H1 (cell line): ENCODE measurements at regions not wholly inside any gene's neighbourhood (a gene's known extent, or its start where the extent isn't known, plus 50 kb on each side); places are given as distances from the start of the nearest gene placed in this dataset.

Experiments used
- CTCF ChIA-PET: fragments of 300-600 bp; sonication (Branson Sonifier 250); formaldehyde crosslinking; loops from one replicate; lab custom pipeline; 2021; ENCODE audit not compliant: partially characterized antibody; lab: Charles Lee
- POLR2A ChIA-PET: fragments of 300-600 bp; sonication (Branson Sonifier 250); formaldehyde crosslinking; loops from one replicate; lab custom pipeline; 2021; ENCODE audit warnings: inconsistent platforms; ENCODE audit not compliant: partially characterized antibody; lab: Charles Lee
- DNase-seq, 2 experiments: peaks; one replicate each; pipeline versions ENCODE4 v3.0.0 to v3.0.0-alpha.2; 2010 to 2022; ENCODE audit warnings: low spot score in 2 of 2, low read depth in 1 of 2, mixed read lengths in 1 of 2
- FAIRE-seq: peaks from 2 replicates; lab custom pipeline; 2011; peaks lifted over from hg19 to GRCh38; lab: Jason Lieb, UNC
- H2AFZ ChIP-seq: 2 replicates; pipeline ENCODE4 v1.8.1; 2012; ENCODE audit warnings: low read length, inconsistent platforms
- H2AK5ac ChIP-seq: 2 replicates; pipeline ENCODE4 v1.6.1; 2013; ENCODE audit warnings: low read depth, low read length
- H2BK120ac ChIP-seq: replicated peaks from 2 replicates; pipeline ENCODE3; 2013; ENCODE audit warnings: low read depth, low read length, inconsistent platforms
- H2BK12ac ChIP-seq: 2 replicates; pipeline ENCODE4 v1.6.1; 2013; ENCODE audit warnings: low read depth, low read length
- H2BK15ac ChIP-seq: 2 replicates; pipeline ENCODE4 v1.6.1; 2013; ENCODE audit warnings: low read length
- H2BK20ac ChIP-seq: 2 replicates; pipeline ENCODE4 v1.6.1; 2013; ENCODE audit warnings: low read length
- H2BK5ac ChIP-seq: 2 replicates; pipeline ENCODE4 v1.6.1; 2013; ENCODE audit warnings: low read depth, low read length
- H3K14ac ChIP-seq: 2 replicates; pipeline ENCODE4 v1.6.1; 2013; ENCODE audit warnings: inconsistent platforms; ENCODE audit not compliant: insufficient read length
- H3K18ac ChIP-seq: 2 replicates; pipeline ENCODE4 v1.6.1; 2013; ENCODE audit warnings: low read length; ENCODE audit errors: extremely low read depth
- H3K23ac ChIP-seq: 2 replicates; pipeline ENCODE4 v1.6.1; 2013; ENCODE audit warnings: inconsistent platforms; ENCODE audit not compliant: insufficient read length
- H3K23me2 ChIP-seq: 2 replicates; pipeline ENCODE4 v1.6.1; 2013; ENCODE audit warnings: low read depth, low read length
- H3K27ac ChIP-seq: 2 replicates; pipeline ENCODE4 v1.6.1; 2011; ENCODE audit warnings: low read depth, low read length, inconsistent platforms
- H3K27me3 ChIP-seq, 4 experiments: replicated peaks in 1 of 4; 1 replicate in 1 of 4; 2 replicates in 3 of 4; pipeline versions ENCODE4 v1.6.1 to v1.8.1; 2011 to 2013; ENCODE audit warnings: low read length in 3 of 4, mild to moderate bottlenecking in 3 of 4, inconsistent platforms in 2 of 4, mixed read lengths in 2 of 4, moderate library complexity in 1 of 4; ENCODE audit not compliant: control insufficient read depth in 3 of 4, insufficient read depth in 3 of 4; ENCODE audit errors: extremely low read depth in 1 of 4
- H3K36me3 ChIP-seq, 4 experiments: 2 replicates each; pipeline versions ENCODE4 v1.6.1 to v1.8.1; 2011 to 2013; ENCODE audit warnings: mild to moderate bottlenecking in 4 of 4, low read length in 3 of 4, moderate library complexity in 2 of 4, control low read depth in 1 of 4, inconsistent platforms in 1 of 4; ENCODE audit not compliant: insufficient read depth in 4 of 4, control insufficient read depth in 2 of 4
- H3K4ac ChIP-seq: replicated peaks from 2 replicates; pipeline ENCODE3; 2013; ENCODE audit warnings: low read length, low read depth, mixed read lengths, inconsistent platforms; ENCODE audit not compliant: insufficient read length
- H3K4me1 ChIP-seq, 4 experiments: replicated peaks in 1 of 4; 1 replicate in 1 of 4; 2 replicates in 3 of 4; pipeline versions ENCODE4 v1.6.1 to v1.8.1; 2011 to 2013; ENCODE audit warnings: low read length in 3 of 4, inconsistent platforms in 2 of 4, mixed read lengths in 1 of 4; ENCODE audit not compliant: insufficient read depth in 4 of 4, control insufficient read depth in 3 of 4
- H3K4me2 ChIP-seq, 2 experiments: 2 replicates each; pipeline versions ENCODE4 v1.6.1 to v1.8.1; 2011 to 2013; ENCODE audit warnings: low read depth in 2 of 2, low read length in 2 of 2, control low read depth in 1 of 2, inconsistent platforms in 1 of 2, mild to moderate bottlenecking in 1 of 2; ENCODE audit not compliant: insufficient read depth in 1 of 2
- H3K4me3 ChIP-seq, 4 experiments: fragments of 200-600, 300-600 bp in 1 of 4; sonication (generic), shearing (Covaris generic), sonication (Bioruptor Twin) in 1 of 4; 2 replicates each; pipeline versions ENCODE4 v1.5.1 to v1.8.1; 2011 to 2016; ENCODE audit warnings: low read length in 4 of 4, low read depth in 3 of 4, control low read depth in 2 of 4, inconsistent platforms in 2 of 4, mild to moderate bottlenecking in 2 of 4, mixed read lengths in 1 of 4, moderate library complexity in 1 of 4; ENCODE audit not compliant: insufficient read depth in 2 of 4; ENCODE audit errors: extremely low read depth in 1 of 4
- H3K56ac ChIP-seq: replicated peaks from 2 replicates; pipeline ENCODE3; 2013; ENCODE audit warnings: low read depth, mild to moderate bottlenecking, mixed read lengths, low read length, inconsistent platforms; ENCODE audit not compliant: insufficient read length
- H3K79me1 ChIP-seq: 2 replicates; pipeline ENCODE4 v1.6.1; 2013; ENCODE audit warnings: low read depth, low read length, control low read depth
- H3K79me2 ChIP-seq, 2 experiments: 2 replicates each; pipeline versions ENCODE4 v1.6.1 to v1.8.1; 2012 to 2013; ENCODE audit warnings: low read length in 2 of 2, mild to moderate bottlenecking in 2 of 2, inconsistent platforms in 1 of 2; ENCODE audit not compliant: insufficient read depth in 2 of 2, control insufficient read depth in 1 of 2
- H3K9ac ChIP-seq, 4 experiments: replicated peaks in 1 of 4; 1 replicate in 1 of 4; 2 replicates in 3 of 4; pipeline versions ENCODE4 v1.6.1 to v1.8.1; 2011 to 2013; ENCODE audit warnings: low read depth in 3 of 4, low read length in 3 of 4, control low read depth in 2 of 4, mild to moderate bottlenecking in 2 of 4, moderate library complexity in 2 of 4, inconsistent platforms in 1 of 4; ENCODE audit errors: extremely low read depth in 1 of 4
- H3K9me3 ChIP-seq, 2 experiments: 2 replicates each; pipeline versions ENCODE4 v1.6.1 to v1.8.1; 2012 to 2013; ENCODE audit warnings: mild to moderate bottlenecking in 2 of 2, moderate library complexity in 2 of 2, control low read depth in 1 of 2, inconsistent platforms in 1 of 2, low read depth in 1 of 2, low read length in 1 of 2, mixed read lengths in 1 of 2; ENCODE audit not compliant: insufficient read depth in 2 of 2
- H4K20me1 ChIP-seq, 2 experiments: replicated peaks in 1 of 2; 2 replicates each; pipeline versions ENCODE3 to v1.8.1; 2011 to 2013; ENCODE audit warnings: inconsistent platforms in 2 of 2, low read length in 2 of 2, mild to moderate bottlenecking in 1 of 2; ENCODE audit not compliant: insufficient read depth in 2 of 2, control insufficient read depth in 1 of 2
- H4K5ac ChIP-seq: 2 replicates; pipeline ENCODE4 v1.6.1; 2013; ENCODE audit warnings: low read length, low read depth, mixed read lengths, inconsistent platforms; ENCODE audit not compliant: insufficient read length
- H4K8ac ChIP-seq: 2 replicates; pipeline ENCODE4 v1.8.0; 2013; ENCODE audit warnings: mild to moderate bottlenecking, moderate library complexity, low read length, inconsistent platforms; ENCODE audit not compliant: insufficient read depth; ENCODE audit errors: extremely low read depth
- H4K91ac ChIP-seq: replicated peaks from 2 replicates; pipeline ENCODE3; 2013; ENCODE audit warnings: low read length, mixed read lengths, inconsistent platforms; ENCODE audit not compliant: insufficient read length
- CHD2 ChIP-seq: IDR thresholded peaks from 2 replicates; pipeline ENCODE4 v1.6.1; 2012; ENCODE audit warnings: low read length, improper control_type of control experiment
- CTBP2 ChIP-seq: IDR thresholded peaks from 2 replicates; pipeline ENCODE4 v1.7.0; 2011; ENCODE audit warnings: borderline replicate concordance, mild to moderate bottlenecking, moderate library complexity, mixed read lengths, low read length; ENCODE audit not compliant: insufficient read depth, insufficient read length
- EZH2 ChIP-seq: fragments of 200-600 bp; sonication (generic); IDR thresholded peaks from 2 replicates; pipeline ENCODE4 v1.7.1; 2012; ENCODE audit warnings: low read depth, mild to moderate bottlenecking, moderate library complexity, low read length, inconsistent platforms; ENCODE audit not compliant: severe bottlenecking
- SP1 ChIP-seq: IDR thresholded peaks from 2 replicates; pipeline ENCODE4 v1.6.1; 2011; ENCODE audit warnings: low read depth, low read length
- WGBS, 2 experiments: shearing (Covaris generic) in 1 of 2; methylation state at CpG; one replicate each; pipeline versions ENCODE4 v1.1.6 to v1.1.7; 2013 to 2015; ENCODE audit warnings: low lambda C conversion rate in 2 of 2, mixed read lengths in 2 of 2, inconsistent platforms in 1 of 2, low coverage in 1 of 2, missing lambda C conversion rate in 1 of 2; ENCODE audit not compliant: insufficient replicate concordance in 2 of 2, insufficient coverage in 1 of 2, insufficient read length in 1 of 2; ENCODE audit errors: extremely low coverage in 1 of 2, missing lambda C conversion rate in 1 of 2; 5-methylcytosine and 5-hydroxymethylcytosine counted together

DNA sequence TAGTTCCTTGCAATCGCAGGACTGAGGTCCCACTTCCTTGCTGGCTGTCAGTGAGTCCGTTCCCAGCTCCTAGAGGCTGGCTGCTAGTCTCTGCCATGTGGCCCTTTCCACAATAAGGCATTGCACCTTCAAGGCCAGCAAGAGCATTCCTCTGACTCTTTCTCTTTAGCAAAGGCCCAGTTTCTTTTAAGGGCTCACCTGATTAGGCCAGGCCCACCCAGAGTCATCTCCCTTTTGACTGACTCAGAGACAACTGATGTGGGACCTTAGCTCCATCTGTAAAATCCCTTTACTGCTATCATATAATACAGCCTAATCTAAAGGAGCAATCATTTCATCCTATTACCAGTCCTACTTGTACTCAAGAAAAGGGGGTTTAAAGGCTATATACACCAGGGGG, 278.2 kb downstream of the SLC4A3 start:
- H2BK5ac ChIP-seq, result no peak overlapping the region
- no peak overlapping the region for H2BK120ac ChIP-seq
- peaks cover 0 to 6% (median 3%) of the 10 kb centered on the region in 4 experiments; a peak in 2 of 7 replicates for H3K4me1 ChIP-seq
- no peak overlapping the region for H3K4me2 ChIP-seq
- no peak overlapping the region for H4K5ac ChIP-seq
- H2AK5ac ChIP-seq, result no peak overlapping the region
- 86% methylated on average over 2 of the region's 2 CpGs; no CpG with 5 or more reads in 1 of the 2 experiments for WGBS, 2 experiments
- H3K27me3 ChIP-seq, result no peaks in the 10 kb centered on the region
- H4K20me1 ChIP-seq, result no peaks in the 10 kb centered on the region
- POLR2A ChIA-PET, result no interaction called here
- CTCF ChIA-PET, result interaction anchor here (2.3 kb wide), 1 partner anchor 19 kb away, joined by 6 read pairs; no protein-coding TSS in a partner anchor
- H3K14ac ChIP-seq, result no peak overlapping the region
- no peaks in the 10 kb centered on the region for H3K79me1 ChIP-seq
- H3K79me2 ChIP-seq, result no peaks in the 10 kb centered on the region
- no peaks in the 10 kb centered on the region for H3K9me3 ChIP-seq
- H3K27ac ChIP-seq, result no peak overlapping the region
- H3K18ac ChIP-seq, result no peak overlapping the region
- no peak overlapping the region for H2BK20ac ChIP-seq
- no peak overlapping the region for H2AFZ ChIP-seq
- no peak for FAIRE-seq
- no peak overlapping the region for H3K9ac ChIP-seq
- H4K91ac ChIP-seq, result no peak overlapping the region
- H3K36me3 ChIP-seq, result no peaks in the 10 kb centered on the region
- no peak overlapping the region for H2BK12ac ChIP-seq
- H3K4ac ChIP-seq, result no peak overlapping the region
- H4K8ac ChIP-seq, result no peak overlapping the region
- no peak overlapping the region for H3K4me3 ChIP-seq
- DNase-seq, result no peak
- H2BK15ac ChIP-seq, result no peak overlapping the region
- H3K23me2 ChIP-seq, result no peaks in the 10 kb centered on the region; the same call in 1 of the 2 replicates
- H3K56ac ChIP-seq, result no peak overlapping the region
- H3K23ac ChIP-seq, result no peak overlapping the region
- TF ChIP-seq EZH2, result no peak
- no peak for TF ChIP-seq SP1
- TF ChIP-seq CTBP2, result no peak
- TF ChIP-seq CHD2, result no peak
